ENCODE measurements at regions not wholly inside any gene's neighbourhood (a gene's known extent, or its start where the extent isn't known, plus 50 kb on each side); places are given as distances from the start of the nearest gene placed in this dataset.

- no peak for TF ChIP-seq CTCF (conservative IDR thresholded peaks at IDR 0.05; ENCODE audit: control insufficient read depth, insufficient read depth, low read depth, low read length)
- DNase-seq (ENCODE audit: low read depth) = no peak
- no peak overlapping the region for H3K4me3 ChIP-seq (ENCODE audit: control insufficient read depth, low read depth, low read length)
Observed at GRCh38 chr6:126524811-126525326, 185.0 kb downstream of the CENPW start.

GRCh38 chr6:126526547-126526946 lies 186.6 kb downstream of the CENPW start:
- no peak overlapping the region for H3K4me3 ChIP-seq (ENCODE audit: control insufficient read depth, low read depth, low read length)
- no peak for DNase-seq (ENCODE audit: low read depth)
- no peak for TF ChIP-seq CTCF (conservative IDR thresholded peaks at IDR 0.05; ENCODE audit: control insufficient read depth, insufficient read depth, low read depth, low read length)

GRCh38 chr6:126526996-126527606 lies 187.2 kb downstream of the CENPW start:
- no peak for DNase-seq (ENCODE audit: low read depth)
- TF ChIP-seq CTCF (conservative IDR thresholded peaks at IDR 0.05; ENCODE audit: control insufficient read depth, insufficient read depth, low read depth, low read length) = no peak
- no peak overlapping the region for H3K4me3 ChIP-seq (ENCODE audit: control insufficient read depth, low read depth, low read length)

GRCh38 chr6:126529637-126530362 lies 189.9 kb downstream of the CENPW start:
- peak; percentile 8 for DNase-seq (ENCODE audit: low read depth)
- peak; percentile 11 for TF ChIP-seq CTCF (conservative IDR thresholded peaks at IDR 0.05; ENCODE audit: control insufficient read depth, insufficient read depth, low read depth, low read length)
- no peak overlapping the region for H3K4me3 ChIP-seq (ENCODE audit: control insufficient read depth, low read depth, low read length)

- no peak for TF ChIP-seq CTCF (conservative IDR thresholded peaks at IDR 0.05; ENCODE audit: control insufficient read depth, insufficient read depth, low read depth, low read length)
- no peak for DNase-seq (ENCODE audit: low read depth)
- H3K4me3 ChIP-seq (ENCODE audit: control insufficient read depth, low read depth, low read length) = no peak overlapping the region
Observed at GRCh38 chr6:126530775-126531174, 190.9 kb downstream of the CENPW start.

GRCh38 chr6:126531286-126531685 lies 191.4 kb downstream of the CENPW start:
- no peak overlapping the region for H3K4me3 ChIP-seq (ENCODE audit: control insufficient read depth, low read depth, low read length)
- no peak for DNase-seq (ENCODE audit: low read depth)
- TF ChIP-seq CTCF (conservative IDR thresholded peaks at IDR 0.05; ENCODE audit: control insufficient read depth, insufficient read depth, low read depth, low read length) = no peak

Data from fibroblast of mammary gland (primary cell).